MM.1S (cell line): ENCODE measurements at regions not wholly inside any gene's neighbourhood (a gene's known extent, or its start where the extent isn't known, plus 50 kb on each side); places are given as distances from the start of the nearest gene placed in this dataset.

Source experiments
- DNase-seq: peaks from one replicate; pipeline ENCODE4 v3.0.0-alpha.2; 2015
- H2AFZ ChIP-seq: fragments of 300-600 bp; sonication (generic); 2 replicates; pipeline ENCODE4 v1.6.0; 2016; ENCODE audit warnings: antibody characterized with exemption, low read length
- H3F3A ChIP-seq: fragments of 300-600 bp; sonication (generic); 2 replicates; pipeline ENCODE4 v1.6.1; 2016; ENCODE audit warnings: mild to moderate bottlenecking, antibody characterized with exemption, low read length, moderate library complexity, mixed read lengths; ENCODE audit not compliant: insufficient read depth
- H3K27ac ChIP-seq: fragments of 300-600 bp; sonication (generic); 2 replicates; pipeline ENCODE4 v1.5.1; 2016; ENCODE audit warnings: mild to moderate bottlenecking, low read length
- H3K27me3 ChIP-seq: fragments of 300-600 bp; sonication (generic); replicated peaks from 2 replicates; pipeline ENCODE4 v1.6.0; 2016; ENCODE audit warnings: low read length; ENCODE audit not compliant: insufficient read depth
- H3K36me3 ChIP-seq: fragments of 300-600 bp; sonication (generic); replicated peaks from 2 replicates; pipeline ENCODE4 v1.6.1; 2016; ENCODE audit warnings: mild to moderate bottlenecking, low read length, mixed read lengths; ENCODE audit not compliant: insufficient read depth
- H3K4me1 ChIP-seq: fragments of 300-600 bp; sonication (generic); 2 replicates; pipeline ENCODE4 v1.6.1; 2016; ENCODE audit warnings: low read length, mixed read lengths
- H3K4me2 ChIP-seq: fragments of 300-600 bp; sonication (generic); 2 replicates; pipeline ENCODE4 v1.6.0; 2016; ENCODE audit warnings: low read depth, low read length
- H3K4me3 ChIP-seq: fragments of 300-600 bp; sonication (generic); 2 replicates; pipeline ENCODE4 v1.5.1; 2016; ENCODE audit warnings: low read length, mixed read lengths
- H3K79me2 ChIP-seq: fragments of 300-600 bp; sonication (generic); 2 replicates; pipeline ENCODE4 v1.6.1; 2016; ENCODE audit warnings: mixed run types, low read length, mixed read lengths
- H3K9ac ChIP-seq: fragments of 300-600 bp; sonication (generic); 2 replicates; pipeline ENCODE4 v1.6.1; 2016; ENCODE audit warnings: low read length, mixed read lengths
- H3K9me2 ChIP-seq: fragments of 300-600 bp; sonication (generic); replicated peaks from 2 replicates; pipeline ENCODE4 v1.6.1; 2016; ENCODE audit warnings: mild to moderate bottlenecking, low read length, mixed read lengths; ENCODE audit not compliant: insufficient read depth
- H3K9me3 ChIP-seq: fragments of 300-600 bp; sonication (generic); replicated peaks from 2 replicates; pipeline ENCODE4 v1.6.1; 2016; ENCODE audit warnings: mild to moderate bottlenecking, low read length, mixed read lengths; ENCODE audit not compliant: insufficient read depth
- H4K20me1 ChIP-seq: fragments of 300-600 bp; sonication (generic); 2 replicates; pipeline ENCODE4 v1.6.1; 2016; ENCODE audit warnings: mild to moderate bottlenecking, low read length, moderate library complexity, mixed read lengths; ENCODE audit not compliant: insufficient read depth
- CTCF ChIP-seq: fragments of 300-600 bp; sonication (generic); IDR thresholded peaks from 2 replicates; pipeline ENCODE4 v1.5.1; 2016; ENCODE audit warnings: antibody characterized with exemption, low read length, mixed read lengths
- EZH2 ChIP-seq: fragments of 300-600 bp; sonication (generic); optimal IDR thresholded peaks from 2 replicates; pipeline ENCODE3; 2017; ENCODE audit warnings: low read depth, mild to moderate bottlenecking, antibody characterized with exemption, low read length, mixed read lengths
- EZH2phosphoT487 ChIP-seq: fragments of 300-600 bp; sonication (generic); IDR thresholded peaks from 2 replicates; pipeline ENCODE4 v1.6.1; 2018; ENCODE audit warnings: antibody characterized with exemption, low read length

- Histone ChIP-seq H2AFZ (no peak overlapping the region), H3K79me2 (no peaks in the 10 kb centered on the region), H3K27ac (no peak overlapping the region), H3K9me2 (no peaks in the 10 kb centered on the region), H3K4me3 (no peak overlapping the region), H3K9ac (no peak overlapping the region), H3K27me3 (no peaks in the 10 kb centered on the region), H3K36me3 (no peaks in the 10 kb centered on the region), H3K4me1 (no peaks in the 10 kb centered on the region), H3F3A (no peaks in the 10 kb centered on the region), H4K20me1 (no peaks in the 10 kb centered on the region), H3K4me2 (no peak overlapping the region), H3K9me3 (no peaks in the 10 kb centered on the region)
- no peak for DNase-seq
- no peak for TF ChIP-seq CTCF
- TF ChIP-seq EZH2 = no peak
- TF ChIP-seq EZH2phosphoT487 = no peak
These were observed 1037.6 kb downstream of the DSC3 start for GRCh38 chr18:30004965-30005364.

GRCh38 chr18:29982218-29982617 is 1060.3 kb downstream of the DSC3 start:
- no peak for DNase-seq
- Histone ChIP-seq H3K9me2 (no peaks in the 10 kb centered on the region), H3K79me2 (no peaks in the 10 kb centered on the region), H3K36me3 (no peaks in the 10 kb centered on the region), H3F3A (no peaks in the 10 kb centered on the region), H3K4me2 (no peak overlapping the region), H4K20me1 (no peaks in the 10 kb centered on the region), H3K4me1 (no peaks in the 10 kb centered on the region), H3K27ac (no peak overlapping the region), H3K9me3 (no peaks in the 10 kb centered on the region), H3K9ac (no peak overlapping the region), H3K27me3 (no peaks in the 10 kb centered on the region), H2AFZ (no peak overlapping the region), H3K4me3 (no peak overlapping the region)
- TF ChIP-seq EZH2 = no peak
- no peak for TF ChIP-seq EZH2phosphoT487
- no peak for TF ChIP-seq CTCF

- H3K27me3 ChIP-seq = no peaks in the 10 kb centered on the region; the same call in 1 of the 2 replicates
- no peak for TF ChIP-seq EZH2phosphoT487
- TF ChIP-seq CTCF = no peak
- no peak for TF ChIP-seq EZH2
- no peak overlapping the region for H3K4me2 ChIP-seq
- H3K27ac ChIP-seq = no peak overlapping the region
- H3K9me2 ChIP-seq = no peaks in the 10 kb centered on the region
- DNase-seq = no peak
- H4K20me1 ChIP-seq = no peaks in the 10 kb centered on the region
- H3F3A ChIP-seq = no peaks in the 10 kb centered on the region
- H3K36me3 ChIP-seq = no peaks in the 10 kb centered on the region
- no peaks in the 10 kb centered on the region for H3K9me3 ChIP-seq
- no peak overlapping the region for H3K4me3 ChIP-seq
- no peaks in the 10 kb centered on the region for H3K4me1 ChIP-seq
- H2AFZ ChIP-seq = no peak overlapping the region
- H3K79me2 ChIP-seq = no peaks in the 10 kb centered on the region
- no peak overlapping the region for H3K9ac ChIP-seq
These were observed 1062.7 kb downstream of the DSC3 start for GRCh38 chr18:29979881-29980280.
